ENCODE measurements at regions not wholly inside any gene's neighbourhood (a gene's known extent, or its start where the extent isn't known, plus 50 kb on each side); places are given as distances from the start of the nearest gene placed in this dataset.

DNA sequence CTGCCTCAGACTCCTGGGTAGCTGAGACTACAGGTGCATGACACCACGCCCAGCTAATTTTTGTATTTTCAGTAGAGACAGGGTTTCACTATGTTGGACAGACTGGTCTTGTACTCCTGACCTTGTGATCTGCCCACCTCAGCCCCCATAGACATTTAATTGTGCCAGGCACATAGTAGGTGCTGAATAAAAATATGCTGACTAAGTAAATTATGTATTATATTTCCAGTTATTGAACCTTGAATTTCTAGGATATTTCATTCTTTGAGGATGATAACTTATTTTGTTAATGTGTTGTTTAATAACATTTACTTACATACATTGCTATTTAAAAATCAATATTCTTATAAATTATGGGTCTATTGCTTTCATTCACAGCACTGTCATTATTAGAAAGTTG is 190.4 kb upstream of the LRRTM4 start:
- Mint-ChIP-seq H3K27me3 (ENCODE audit: low read depth) (no peaks in the 10 kb centered on the region), H3K4me3 (no peak overlapping the region), H3K9me3 (no peaks in the 10 kb centered on the region), H3K36me3 (ENCODE audit: insufficient read depth in 1 of 3, low read depth in 3 of 3) (no peaks in the 10 kb centered on the region; a peak in 1 of 7 replicates), H3K4me1 (peaks cover 8 to 9% of the 10 kb centered on the region in 2 experiments), H3K27ac (no peak overlapping the region)
- H3K18ac ChIP-seq (ENCODE audit: insufficient read length, low read depth, low read length) = no peak overlapping the region
- H3K9me3 ChIP-seq (ENCODE audit: control insufficient read depth, low read depth, low read length) = no peaks in the 10 kb centered on the region
- no peak overlapping the region for H3K4me2 ChIP-seq (ENCODE audit: insufficient read depth, insufficient read length, low read length)
- H3K27ac ChIP-seq (ENCODE audit: insufficient read length, low read depth, low read length) = no peak overlapping the region
- no peak overlapping the region for H2AFZ ChIP-seq (ENCODE audit: low read length)
- no peak overlapping the region for H3K23ac ChIP-seq (ENCODE audit: insufficient read length, low read depth, low read length)
- H2BK5ac ChIP-seq (ENCODE audit: insufficient read length, low read length) = no peak overlapping the region
- no peak overlapping the region for H2BK120ac ChIP-seq (ENCODE audit: low read depth, low read length, poor library complexity, severe bottlenecking)
- H4K5ac ChIP-seq (ENCODE audit: insufficient read length, low read depth, low read length) = no peak overlapping the region
- no peaks in the 10 kb centered on the region for H3K27me3 ChIP-seq (ENCODE audit: insufficient read depth, low read length)
- no peaks in the 10 kb centered on the region for H3K79me2 ChIP-seq (ENCODE audit: insufficient read depth, low read length)
- H3T11ph ChIP-seq (ENCODE audit: low read length) = no peak overlapping the region
- WGBS (ENCODE audit: extremely low coverage, insufficient read length, low lambda C conversion rate) = no CpG with 5 or more reads among the region's 1 CpG
- no peak overlapping the region for H3K14ac ChIP-seq (ENCODE audit: insufficient read depth, low read length)
- H3K56ac ChIP-seq (ENCODE audit: insufficient read length, low read depth, low read length) = no peak overlapping the region
- no peak overlapping the region for H4K8ac ChIP-seq (replicated peaks; ENCODE audit: insufficient read length, low read depth, low read length)
- no peak overlapping the region for H3K9ac ChIP-seq (ENCODE audit: extremely low read depth, insufficient read length, low read length)
- no peaks in the 10 kb centered on the region for H4K20me1 ChIP-seq (ENCODE audit: control insufficient read depth, insufficient read depth, insufficient read length)
- TF ChIP-seq, protein P1, sequence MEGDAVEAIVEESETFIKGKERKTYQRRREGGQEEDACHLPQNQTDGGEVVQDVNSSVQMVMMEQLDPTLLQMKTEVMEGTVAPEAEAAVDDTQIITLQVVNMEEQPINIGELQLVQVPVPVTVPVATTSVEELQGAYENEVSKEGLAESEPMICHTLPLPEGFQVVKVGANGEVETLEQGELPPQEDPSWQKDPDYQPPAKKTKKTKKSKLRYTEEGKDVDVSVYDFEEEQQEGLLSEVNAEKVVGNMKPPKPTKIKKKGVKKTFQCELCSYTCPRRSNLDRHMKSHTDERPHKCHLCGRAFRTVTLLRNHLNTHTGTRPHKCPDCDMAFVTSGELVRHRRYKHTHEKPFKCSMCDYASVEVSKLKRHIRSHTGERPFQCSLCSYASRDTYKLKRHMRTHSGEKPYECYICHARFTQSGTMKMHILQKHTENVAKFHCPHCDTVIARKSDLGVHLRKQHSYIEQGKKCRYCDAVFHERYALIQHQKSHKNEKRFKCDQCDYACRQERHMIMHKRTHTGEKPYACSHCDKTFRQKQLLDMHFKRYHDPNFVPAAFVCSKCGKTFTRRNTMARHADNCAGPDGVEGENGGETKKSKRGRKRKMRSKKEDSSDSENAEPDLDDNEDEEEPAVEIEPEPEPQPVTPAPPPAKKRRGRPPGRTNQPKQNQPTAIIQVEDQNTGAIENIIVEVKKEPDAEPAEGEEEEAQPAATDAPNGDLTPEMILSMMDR (conservative IDR thresholded peaks at IDR 0.05) = no peak
- H2AK5ac ChIP-seq (ENCODE audit: insufficient read length, low read length) = no peak overlapping the region
- H3K4me1 ChIP-seq (ENCODE audit: insufficient read depth, low read length) = no peaks in the 10 kb centered on the region; the same call in 1 of the 2 replicates
- H3K4ac ChIP-seq (ENCODE audit: low read depth, low read length) = no peak overlapping the region
- no peak overlapping the region for H2BK20ac ChIP-seq (ENCODE audit: low read depth, low read length, poor library complexity, severe bottlenecking)
- H3K79me1 ChIP-seq (ENCODE audit: insufficient read depth, low read depth, low read length, poor library complexity, severe bottlenecking) = no peaks in the 10 kb centered on the region
- no peak overlapping the region for H2BK15ac ChIP-seq (ENCODE audit: low read depth, low read length)
- no peak overlapping the region for H2BK12ac ChIP-seq (ENCODE audit: insufficient read length, low read depth, low read length)
- no peaks in the 10 kb centered on the region for H3K23me2 ChIP-seq (ENCODE audit: insufficient read length, low read depth, low read length, poor library complexity, severe bottlenecking)
- no peak overlapping the region for H4K91ac ChIP-seq (ENCODE audit: insufficient read length, low read depth, low read length)
- no peak for DNase-seq

All from H9 (cell line).